ENCODE measurements at regions not wholly inside any gene's neighbourhood (a gene's known extent, or its start where the extent isn't known, plus 50 kb on each side); places are given as distances from the start of the nearest gene placed in this dataset.
"Not testable (repeated sequence)": the region's sequence is repeated elsewhere in the genome, so short reads cannot be mapped to it uniquely, and the experiment has no call there.

DNA sequence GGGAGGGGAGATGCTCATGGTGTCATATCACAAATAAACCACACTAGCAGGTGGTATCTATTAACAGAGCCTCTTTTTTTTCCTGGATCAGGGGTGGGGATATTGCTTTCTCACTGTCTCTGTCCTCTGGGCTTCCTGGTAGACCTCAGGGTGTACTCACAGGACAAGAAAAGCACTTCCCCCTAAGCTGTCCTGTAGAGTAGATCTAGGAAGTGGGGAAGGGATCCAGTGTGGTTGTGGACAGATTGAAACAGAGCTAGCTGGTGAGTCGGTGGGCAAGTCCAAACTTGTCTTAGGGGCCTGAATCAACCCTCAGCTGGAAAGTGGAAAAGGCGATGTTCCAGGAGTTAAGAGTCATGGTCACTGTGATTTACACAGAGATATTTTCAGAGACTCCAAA, 96.6 kb downstream of the SRGAP2 start:
- not testable (repeated sequence) for H3K9me2 ChIP-seq (ENCODE audit: insufficient read depth); ATAC-seq; H3K36me3 Mint-ChIP-seq (ENCODE audit: low read depth); DNase-seq (ENCODE audit: low spot score); H3K79me2 ChIP-seq (replicated peaks; ENCODE audit: insufficient read depth); H3K4me1 Mint-ChIP-seq; H3K27ac Mint-ChIP-seq; H3K4me3 Mint-ChIP-seq; H3K4me3 ChIP-seq; H3K9me3 Mint-ChIP-seq; H3K4me2 ChIP-seq; H3K27ac ChIP-seq (ENCODE audit: low read depth); H2AFZ ChIP-seq; H4K20me1 ChIP-seq (replicated peaks; ENCODE audit: insufficient read depth); H3K27me3 ChIP-seq (ENCODE audit: insufficient read depth); H3K36me3 ChIP-seq (ENCODE audit: insufficient read depth); H3F3A ChIP-seq (replicated peaks; ENCODE audit: low read depth); H3K4me1 ChIP-seq (ENCODE audit: insufficient read depth); H3K27me3 Mint-ChIP-seq (ENCODE audit: insufficient read depth, low read depth, poor library complexity)

- not testable (repeated sequence) for H3K4me1 Mint-ChIP-seq; H3K4me3 Mint-ChIP-seq; ATAC-seq; H3K4me1 ChIP-seq (ENCODE audit: insufficient read depth); H3K27ac ChIP-seq (ENCODE audit: low read depth); H3K4me3 ChIP-seq; H3K4me2 ChIP-seq; H3K27me3 Mint-ChIP-seq (ENCODE audit: insufficient read depth, low read depth, poor library complexity); H3K79me2 ChIP-seq (replicated peaks; ENCODE audit: insufficient read depth); H3K27ac Mint-ChIP-seq; H4K20me1 ChIP-seq (replicated peaks; ENCODE audit: insufficient read depth); H2AFZ ChIP-seq; H3K9me2 ChIP-seq (ENCODE audit: insufficient read depth); DNase-seq (ENCODE audit: low spot score); H3F3A ChIP-seq (replicated peaks; ENCODE audit: low read depth); H3K27me3 ChIP-seq (ENCODE audit: insufficient read depth); H3K9me3 Mint-ChIP-seq; H3K36me3 ChIP-seq (ENCODE audit: insufficient read depth)
- peaks cover 14% of the 10 kb centered on the region; the same call in 2 of the 3 replicates for H3K36me3 Mint-ChIP-seq (ENCODE audit: low read depth)
These were observed 98.7 kb downstream of the SRGAP2 start for GRCh38 chr1:206302056-206302455.

DNA sequence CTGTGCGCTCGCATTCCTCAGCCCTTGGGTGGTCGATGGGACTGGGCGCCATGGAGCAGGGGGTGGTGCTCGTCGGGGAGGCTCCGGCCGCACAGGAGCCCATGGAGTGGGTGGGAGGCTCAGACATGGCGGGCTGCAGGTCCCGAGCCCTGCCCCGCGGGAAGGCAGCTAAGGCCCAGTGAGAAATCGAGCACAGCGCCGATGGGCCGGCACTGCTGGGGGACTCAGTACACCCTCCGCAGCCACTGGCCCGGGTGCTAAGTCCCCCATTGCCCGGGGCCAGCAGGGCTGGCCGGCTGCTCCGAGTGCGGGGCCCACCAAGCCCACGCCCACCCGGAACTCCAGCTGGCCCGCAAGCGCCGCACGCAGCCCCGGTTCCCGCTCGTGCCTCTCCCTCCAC, 104.1 kb downstream of the SRGAP2 start:
- peaks cover 14% of the 10 kb centered on the region; the same call in 2 of the 3 replicates for H3K36me3 Mint-ChIP-seq (ENCODE audit: low read depth)
- H3K4me3 Mint-ChIP-seq; H3K9me2 ChIP-seq (ENCODE audit: insufficient read depth); H3K4me2 ChIP-seq; H4K20me1 ChIP-seq (replicated peaks; ENCODE audit: insufficient read depth); H3K36me3 ChIP-seq (ENCODE audit: insufficient read depth); H3K4me1 Mint-ChIP-seq; H3K27me3 Mint-ChIP-seq (ENCODE audit: insufficient read depth, low read depth, poor library complexity); DNase-seq (ENCODE audit: low spot score); H3F3A ChIP-seq (replicated peaks; ENCODE audit: low read depth); H3K27ac ChIP-seq (ENCODE audit: low read depth); H3K79me2 ChIP-seq (replicated peaks; ENCODE audit: insufficient read depth); H3K27ac Mint-ChIP-seq; ATAC-seq; H3K27me3 ChIP-seq (ENCODE audit: insufficient read depth); H3K4me1 ChIP-seq (ENCODE audit: insufficient read depth); H2AFZ ChIP-seq; H3K9me3 Mint-ChIP-seq; H3K4me3 ChIP-seq: not testable (repeated sequence)

DNA sequence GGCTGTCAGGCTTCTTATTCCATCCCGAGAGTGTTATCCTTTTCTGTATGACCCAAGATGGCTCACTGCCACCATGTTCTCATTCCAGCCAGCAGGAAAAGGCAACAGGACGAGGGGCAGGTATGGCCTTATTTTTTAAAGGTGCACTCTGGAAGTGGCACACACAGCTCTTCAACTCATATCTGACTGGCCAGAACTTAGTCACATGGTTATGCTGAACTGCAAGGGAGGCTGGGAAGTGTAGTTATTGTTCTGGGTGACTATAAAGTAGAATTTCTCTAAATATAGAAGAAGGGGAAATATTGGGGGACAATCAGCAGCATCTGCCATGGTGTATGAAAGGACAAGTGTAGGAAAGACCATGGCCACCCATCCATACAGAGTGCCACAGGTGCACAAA, 107.6 kb downstream of the SRGAP2 start:
- not testable (repeated sequence) for H3K4me2 ChIP-seq; H3K9me3 Mint-ChIP-seq; H3K27ac Mint-ChIP-seq; H3K36me3 ChIP-seq (ENCODE audit: insufficient read depth); H3K27me3 Mint-ChIP-seq (ENCODE audit: insufficient read depth, low read depth, poor library complexity); H3K79me2 ChIP-seq (replicated peaks; ENCODE audit: insufficient read depth); H3K4me1 Mint-ChIP-seq; H3F3A ChIP-seq (replicated peaks; ENCODE audit: low read depth); H3K27ac ChIP-seq (ENCODE audit: low read depth); H4K20me1 ChIP-seq (replicated peaks; ENCODE audit: insufficient read depth); H3K9me2 ChIP-seq (ENCODE audit: insufficient read depth); H3K4me3 ChIP-seq; H3K36me3 Mint-ChIP-seq (ENCODE audit: low read depth); ATAC-seq; H3K4me1 ChIP-seq (ENCODE audit: insufficient read depth); H3K4me3 Mint-ChIP-seq; H3K27me3 ChIP-seq (ENCODE audit: insufficient read depth); H2AFZ ChIP-seq; DNase-seq (ENCODE audit: low spot score)

DNA sequence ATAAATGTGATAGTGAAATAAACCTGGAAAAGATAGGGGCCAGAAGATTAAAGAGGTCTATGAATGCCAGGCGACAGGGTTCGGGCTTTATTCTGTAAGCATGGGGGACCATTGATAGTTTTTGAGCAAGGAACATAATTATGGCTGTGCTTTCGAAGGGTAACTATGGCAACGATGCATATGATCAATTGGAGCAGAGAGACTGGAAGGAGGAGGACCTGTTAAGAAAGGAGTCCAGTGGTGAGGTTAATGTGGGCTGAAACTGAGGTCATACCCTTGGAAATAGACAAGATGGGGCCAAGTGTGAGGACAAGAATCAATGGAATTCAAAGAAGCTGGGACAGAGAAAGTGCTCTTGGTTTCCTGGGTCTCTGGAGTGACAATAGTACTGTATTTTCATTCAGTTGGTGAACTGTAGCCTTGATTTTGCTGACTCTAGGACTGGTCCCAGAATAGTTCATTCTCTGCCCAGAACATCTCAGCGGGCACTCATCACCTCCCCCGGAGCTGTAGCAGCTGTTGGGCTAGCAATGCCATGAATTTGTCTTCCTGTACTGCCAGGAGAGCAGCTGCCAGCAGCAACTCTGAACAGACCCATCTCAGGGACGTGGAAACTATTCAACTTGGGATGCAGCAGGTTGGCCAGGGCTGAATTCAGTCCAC, 108.4 kb downstream of the SRGAP2 start:
- H3K36me3 ChIP-seq (ENCODE audit: insufficient read depth); H3F3A ChIP-seq (replicated peaks; ENCODE audit: low read depth); H3K27me3 Mint-ChIP-seq (ENCODE audit: insufficient read depth, low read depth, poor library complexity); H2AFZ ChIP-seq; H3K4me3 Mint-ChIP-seq; H3K4me3 ChIP-seq; H3K36me3 Mint-ChIP-seq (ENCODE audit: low read depth); H3K27me3 ChIP-seq (ENCODE audit: insufficient read depth); DNase-seq (ENCODE audit: low spot score); H3K79me2 ChIP-seq (replicated peaks; ENCODE audit: insufficient read depth); H3K4me1 Mint-ChIP-seq; H3K9me3 Mint-ChIP-seq; H3K27ac Mint-ChIP-seq; H3K4me2 ChIP-seq; ATAC-seq; H3K4me1 ChIP-seq (ENCODE audit: insufficient read depth); H3K27ac ChIP-seq (ENCODE audit: low read depth); H3K9me2 ChIP-seq (ENCODE audit: insufficient read depth); H4K20me1 ChIP-seq (replicated peaks; ENCODE audit: insufficient read depth): not testable (repeated sequence)

DNA sequence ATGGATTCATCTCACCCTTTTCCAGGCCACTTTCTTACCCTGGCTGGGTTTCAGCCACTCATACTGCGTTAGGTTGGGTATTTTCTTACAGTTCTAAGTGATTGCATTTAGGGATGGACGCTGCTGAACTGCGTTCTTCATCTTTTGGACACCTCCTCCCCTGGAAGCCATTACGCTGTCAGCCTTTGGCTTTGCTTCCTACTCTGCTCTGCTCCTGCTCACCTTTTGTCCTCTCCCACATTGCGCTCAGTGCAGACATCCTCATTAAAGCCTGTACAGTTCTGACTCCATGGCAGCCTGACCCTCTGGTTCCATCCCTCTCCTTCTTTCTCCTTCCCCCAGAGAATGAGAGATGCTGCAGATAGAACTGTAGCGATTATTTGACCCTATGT, 108.9 kb downstream of the SRGAP2 start:
- not testable (repeated sequence) for H3F3A ChIP-seq (replicated peaks; ENCODE audit: low read depth); H3K4me3 ChIP-seq; DNase-seq (ENCODE audit: low spot score); H3K27me3 Mint-ChIP-seq (ENCODE audit: insufficient read depth, low read depth, poor library complexity); H3K79me2 ChIP-seq (replicated peaks; ENCODE audit: insufficient read depth); H3K27ac ChIP-seq (ENCODE audit: low read depth); H4K20me1 ChIP-seq (replicated peaks; ENCODE audit: insufficient read depth); H3K36me3 Mint-ChIP-seq (ENCODE audit: low read depth); H3K9me3 Mint-ChIP-seq; H3K4me2 ChIP-seq; H3K4me3 Mint-ChIP-seq; ATAC-seq; H3K4me1 Mint-ChIP-seq; H2AFZ ChIP-seq; H3K4me1 ChIP-seq (ENCODE audit: insufficient read depth); H3K27ac Mint-ChIP-seq; H3K36me3 ChIP-seq (ENCODE audit: insufficient read depth); H3K9me2 ChIP-seq (ENCODE audit: insufficient read depth); H3K27me3 ChIP-seq (ENCODE audit: insufficient read depth)

Measured in GM23338 (cell line).